ENCODE measurements at regions not wholly inside any gene's neighbourhood (a gene's known extent, or its start where the extent isn't known, plus 50 kb on each side); places are given as distances from the start of the nearest gene placed in this dataset.

DNA sequence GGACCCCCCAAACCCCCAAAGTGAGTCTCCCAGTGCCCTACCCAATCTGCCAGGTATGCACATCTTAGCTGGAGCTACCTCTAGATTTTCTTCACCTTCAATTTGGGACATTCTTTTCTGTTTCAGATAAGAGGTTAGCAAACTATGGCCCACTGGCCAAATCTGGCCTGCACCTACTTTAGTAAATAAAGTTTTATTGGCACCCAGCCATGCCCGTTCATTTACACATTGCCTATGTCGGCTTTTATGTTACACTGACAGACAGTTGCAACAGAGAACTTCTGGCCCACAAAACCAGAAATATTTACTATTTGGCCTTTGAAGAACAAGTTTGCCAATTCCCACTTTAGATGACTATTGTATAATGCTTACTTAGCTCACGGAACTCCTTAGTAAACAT, 55.9 kb upstream of the STX16 start:
- Histone ChIP-seq H3K27ac (no peak overlapping the region), H3K4me3 (no peak overlapping the region)
- TF ChIP-seq, protein P1, sequence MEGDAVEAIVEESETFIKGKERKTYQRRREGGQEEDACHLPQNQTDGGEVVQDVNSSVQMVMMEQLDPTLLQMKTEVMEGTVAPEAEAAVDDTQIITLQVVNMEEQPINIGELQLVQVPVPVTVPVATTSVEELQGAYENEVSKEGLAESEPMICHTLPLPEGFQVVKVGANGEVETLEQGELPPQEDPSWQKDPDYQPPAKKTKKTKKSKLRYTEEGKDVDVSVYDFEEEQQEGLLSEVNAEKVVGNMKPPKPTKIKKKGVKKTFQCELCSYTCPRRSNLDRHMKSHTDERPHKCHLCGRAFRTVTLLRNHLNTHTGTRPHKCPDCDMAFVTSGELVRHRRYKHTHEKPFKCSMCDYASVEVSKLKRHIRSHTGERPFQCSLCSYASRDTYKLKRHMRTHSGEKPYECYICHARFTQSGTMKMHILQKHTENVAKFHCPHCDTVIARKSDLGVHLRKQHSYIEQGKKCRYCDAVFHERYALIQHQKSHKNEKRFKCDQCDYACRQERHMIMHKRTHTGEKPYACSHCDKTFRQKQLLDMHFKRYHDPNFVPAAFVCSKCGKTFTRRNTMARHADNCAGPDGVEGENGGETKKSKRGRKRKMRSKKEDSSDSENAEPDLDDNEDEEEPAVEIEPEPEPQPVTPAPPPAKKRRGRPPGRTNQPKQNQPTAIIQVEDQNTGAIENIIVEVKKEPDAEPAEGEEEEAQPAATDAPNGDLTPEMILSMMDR (IDR thresholded peaks at IDR 0.05) = no peak
- no peak for DNase-seq (ENCODE audit: low spot score)

DNA sequence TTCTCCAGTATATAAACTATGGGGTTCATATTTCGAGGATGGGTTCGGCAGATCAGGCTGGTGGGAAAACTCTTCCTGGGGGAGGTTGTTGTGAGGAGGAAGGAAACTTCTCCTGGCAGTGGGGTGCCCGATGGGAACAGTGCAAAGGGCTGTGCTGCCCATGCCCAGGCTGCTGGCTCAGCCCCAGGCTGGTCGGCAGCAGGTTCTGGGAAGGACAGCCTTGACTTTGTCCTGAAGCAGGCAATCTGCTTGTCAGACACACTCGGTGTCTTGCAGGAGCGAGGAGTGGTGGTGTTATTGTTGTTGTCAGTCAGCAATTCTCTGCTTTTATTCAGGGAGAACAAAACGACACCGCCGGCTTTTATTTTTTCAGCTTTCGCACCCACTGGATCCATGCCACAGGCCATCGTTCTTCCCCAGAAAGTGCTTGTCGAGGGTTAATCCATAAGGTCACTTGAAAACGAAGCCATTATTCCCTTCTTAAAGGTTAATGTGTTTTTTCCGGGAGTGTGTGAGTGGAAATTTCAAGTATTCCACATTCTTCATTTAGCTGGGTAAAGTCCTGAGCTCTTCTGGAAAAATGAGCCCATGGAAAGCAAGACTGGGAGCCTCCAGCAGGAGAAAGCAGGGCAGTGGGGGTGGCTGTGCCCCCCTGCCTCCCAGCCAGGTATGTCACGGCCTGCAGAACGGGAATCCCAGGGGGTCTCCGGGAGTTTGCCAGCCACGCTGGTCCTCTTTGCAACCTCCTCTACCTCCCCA, 57.0 kb upstream of the STX16 start:
- DNase-seq (ENCODE audit: low spot score) = no peak

DNA sequence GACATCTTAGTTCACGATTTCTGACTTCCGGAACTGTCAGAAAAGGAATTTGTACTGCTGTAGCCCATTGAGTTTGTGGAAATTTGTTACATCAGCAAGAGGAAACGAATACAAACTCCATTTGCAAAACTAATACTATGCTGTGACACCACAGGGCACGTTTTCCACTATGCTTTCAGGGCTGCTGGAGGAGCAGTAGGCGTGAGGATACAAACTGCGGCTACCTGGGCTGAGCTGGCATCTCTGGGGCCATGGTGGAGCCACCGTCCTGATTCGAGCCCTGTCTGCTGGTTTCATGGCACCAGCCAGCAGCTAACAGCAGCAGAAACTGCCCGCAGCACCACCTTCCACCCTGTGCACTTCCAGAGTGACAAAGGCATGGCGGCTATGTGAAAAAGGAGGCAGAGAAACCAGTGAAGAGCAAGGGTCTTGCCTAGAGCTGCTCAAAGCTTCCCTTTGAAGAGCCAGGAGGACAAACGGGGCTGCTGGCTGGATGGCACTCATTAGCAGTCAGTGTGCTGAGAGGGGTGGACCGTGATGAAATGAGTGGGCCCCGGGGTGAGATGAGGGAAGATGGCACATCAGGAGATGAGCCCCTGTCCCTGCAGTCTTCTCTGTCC, 58.9 kb upstream of the STX16 start:
- TF ChIP-seq, protein P1 (IDR thresholded peaks at IDR 0.05) = no peak
- no peak for DNase-seq (ENCODE audit: low spot score)
- Histone ChIP-seq H3K27ac (no peak overlapping the region), H3K4me3 (no peak overlapping the region)

More for the DNA sequence above, 57.0 kb upstream of the STX16 start:
- H3K27ac ChIP-seq = no peak overlapping the region
- TF ChIP-seq, protein P1 (IDR thresholded peaks at IDR 0.05) = no peak
- no peak overlapping the region for H3K4me3 ChIP-seq

DNA sequence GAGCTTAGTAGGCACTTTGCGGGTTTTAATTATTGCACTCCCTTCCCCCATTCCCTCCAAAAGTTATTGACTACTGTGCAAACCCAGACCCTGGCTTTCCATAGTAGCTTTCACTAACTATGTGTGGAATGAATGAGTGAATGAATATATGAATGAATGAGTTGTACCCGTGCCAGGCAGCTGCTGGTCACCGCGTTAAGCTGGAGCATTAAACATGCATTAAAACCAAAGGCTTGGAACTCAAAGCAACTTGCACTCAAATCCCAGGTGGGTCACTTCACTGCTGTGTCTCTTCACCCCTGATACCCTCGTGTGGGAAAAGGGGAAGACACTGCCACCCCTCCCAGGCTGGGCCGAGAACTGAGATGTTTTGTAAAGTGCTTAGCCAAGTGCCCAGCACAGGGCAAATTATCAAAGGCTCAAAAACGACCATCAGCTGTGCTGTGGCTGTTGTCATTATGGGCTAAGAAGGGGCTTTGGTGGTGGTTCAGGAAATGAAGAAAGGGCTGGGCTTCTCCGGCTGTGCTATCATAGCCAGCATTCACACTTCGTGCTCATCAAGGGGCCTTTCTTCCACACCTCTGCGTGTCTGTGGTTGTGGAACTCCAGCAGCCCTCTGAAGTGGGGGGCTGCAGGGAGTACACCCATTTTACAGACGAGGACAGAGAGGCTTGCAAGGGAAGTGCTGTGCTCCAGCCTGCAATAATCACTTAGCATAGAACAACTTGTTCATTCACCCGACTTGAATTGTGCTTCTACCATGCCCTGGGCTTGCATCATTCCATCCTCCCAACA, 60.2 kb upstream of the STX16 start:
- no peak overlapping the region for H3K4me3 ChIP-seq
- TF ChIP-seq, protein P1 (IDR thresholded peaks at IDR 0.05) = no peak
- DNase-seq (ENCODE audit: low spot score) = no peak
- H3K27ac ChIP-seq = no peak overlapping the region

DNA sequence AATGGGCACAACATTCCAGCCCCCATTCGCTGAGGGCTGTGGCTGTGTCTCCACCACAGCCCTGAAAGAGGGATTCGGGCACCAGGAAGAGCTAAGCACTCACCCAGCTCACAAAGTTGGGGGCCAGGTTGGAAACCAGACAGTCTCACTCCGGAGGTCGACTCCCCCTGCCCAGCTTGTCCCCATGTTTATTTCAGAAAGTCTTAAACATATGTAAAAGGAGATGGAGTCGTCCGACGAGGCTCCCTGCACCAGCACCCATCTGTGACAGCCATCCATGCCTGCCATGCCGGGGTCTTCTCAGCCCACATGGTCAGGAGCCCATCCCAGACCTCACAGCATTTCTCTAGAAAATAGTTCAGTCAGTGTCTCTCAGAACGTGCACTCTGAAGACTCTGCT, 63.6 kb upstream of the STX16 start:
- TF ChIP-seq, protein P1 (IDR thresholded peaks at IDR 0.05) = no peak
- no peak for DNase-seq (ENCODE audit: low spot score)

DNA sequence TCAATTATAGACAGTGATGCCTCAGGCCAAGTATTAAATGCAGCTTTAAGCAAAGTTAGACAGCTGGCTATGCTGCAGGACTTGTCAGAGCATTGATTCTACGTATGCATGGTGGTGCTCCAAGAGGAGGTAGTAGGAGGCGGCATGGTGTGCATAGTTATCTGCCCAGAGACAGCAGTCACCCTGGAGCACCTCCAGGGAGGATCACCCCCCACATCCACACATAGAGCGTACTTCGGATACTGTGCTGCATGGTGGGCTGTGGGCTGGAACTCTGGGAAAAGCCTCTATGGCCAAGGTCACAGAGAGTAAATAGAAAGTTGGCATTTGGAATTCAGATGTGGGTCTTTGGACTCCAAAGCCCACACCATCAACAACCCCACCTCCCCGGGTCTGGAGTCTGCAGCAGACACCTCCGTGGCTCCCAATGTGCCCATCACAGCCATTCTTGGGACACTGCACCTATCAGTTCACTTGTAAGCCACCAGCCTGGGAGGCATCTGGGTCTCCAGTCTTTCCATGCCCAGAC, 64.5 kb upstream of the STX16 start:
- TF ChIP-seq, protein P1 (IDR thresholded peaks at IDR 0.05) = no peak
- H3K27ac ChIP-seq = no peak overlapping the region
- no peak for DNase-seq (ENCODE audit: low spot score)
- H3K4me3 ChIP-seq = no peak overlapping the region

More for the DNA sequence above, 63.6 kb upstream of the STX16 start:
- no peak overlapping the region for H3K4me3 ChIP-seq
- no peak overlapping the region for H3K27ac ChIP-seq

All from coronary artery (tissue), 2 donors.